GM18505 (cell line): ENCODE measurements at regions not wholly inside any gene's neighbourhood (a gene's known extent, or its start where the extent isn't known, plus 50 kb on each side); places are given as distances from the start of the nearest gene placed in this dataset.
"Not testable (repeated sequence)": the region's sequence is repeated elsewhere in the genome, so short reads cannot be mapped to it uniquely, and the experiment has no call there.

Source experiments
- ATAC-seq: cut with Tn5 transposase; IDR thresholded peaks from one replicate; pipeline ENCODE4 v1.9.1; 2021; ENCODE audit not compliant: unreplicated experiment
- POLR2A ChIP-seq: IDR thresholded peaks from 4 replicates; pipeline ENCODE4 v1.6.1; 2011; ENCODE audit warnings: borderline replicate concordance; ENCODE audit not compliant: insufficient read depth, insufficient read length; ENCODE audit errors: extremely low read depth

DNA sequence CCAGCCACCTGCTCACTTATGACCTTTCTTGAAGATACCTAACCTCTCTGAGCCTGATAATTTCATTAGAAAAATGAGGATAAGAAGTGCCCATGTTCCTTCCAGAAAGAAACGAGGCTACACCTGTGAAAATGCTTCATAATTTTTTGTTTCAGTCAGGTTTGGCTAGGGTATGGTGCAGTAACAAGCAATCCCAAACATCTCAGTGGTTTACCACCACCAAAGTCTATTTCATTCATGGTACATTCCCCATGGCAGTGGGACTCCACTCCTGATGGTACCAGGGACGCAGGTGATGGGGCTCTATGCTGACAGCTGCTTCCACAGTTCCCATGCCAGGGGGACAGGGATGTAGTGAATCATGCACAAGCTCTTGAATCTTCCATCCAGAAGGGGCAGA is 147.6 kb upstream of the CES5A start:
- no peak for ATAC-seq
- no peak for TF ChIP-seq POLR2A

DNA sequence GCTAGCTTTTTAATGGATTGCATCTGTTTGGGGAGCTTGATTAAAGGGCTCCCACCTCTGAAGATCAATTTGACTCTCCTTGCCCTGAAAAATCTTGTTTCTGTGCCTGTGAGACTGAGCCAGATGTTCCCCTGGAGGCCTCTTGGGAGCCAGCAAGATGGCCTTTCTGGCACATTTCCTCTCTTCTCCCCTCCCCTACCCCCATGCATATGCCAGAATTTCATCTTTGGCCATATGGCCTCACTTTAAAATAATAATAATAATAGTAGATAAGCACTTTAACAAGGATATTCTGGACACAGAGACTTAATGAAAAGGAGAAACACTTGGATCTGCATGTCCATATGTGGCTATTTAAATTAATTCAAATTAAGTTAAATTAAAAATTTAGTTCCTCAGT is 144.1 kb upstream of the CES5A start:
- no peak for ATAC-seq
- TF ChIP-seq POLR2A, result no peak

- ATAC-seq, result no peak
- no peak for TF ChIP-seq POLR2A
Observed at GRCh38 chr16:56013962-56014552, 138.9 kb upstream of the CES5A start.

DNA sequence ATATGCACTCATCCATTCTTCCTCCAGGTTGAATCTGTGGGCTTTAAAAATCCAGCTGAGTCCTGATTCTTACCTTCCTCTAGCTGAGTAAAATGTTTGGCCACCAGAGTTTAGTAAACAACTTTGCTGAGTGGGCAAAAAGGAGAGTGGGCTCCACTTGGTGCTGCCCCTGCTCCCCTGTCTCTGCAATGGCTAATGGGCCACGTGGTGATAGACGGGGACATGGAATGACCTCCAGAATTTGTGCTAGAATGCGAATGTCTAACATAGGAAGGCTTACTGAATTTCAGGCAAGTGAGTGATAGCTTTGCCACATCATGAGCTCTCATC is 137.3 kb upstream of the CES5A start:
- no peak for TF ChIP-seq POLR2A
- no peak for ATAC-seq

DNA sequence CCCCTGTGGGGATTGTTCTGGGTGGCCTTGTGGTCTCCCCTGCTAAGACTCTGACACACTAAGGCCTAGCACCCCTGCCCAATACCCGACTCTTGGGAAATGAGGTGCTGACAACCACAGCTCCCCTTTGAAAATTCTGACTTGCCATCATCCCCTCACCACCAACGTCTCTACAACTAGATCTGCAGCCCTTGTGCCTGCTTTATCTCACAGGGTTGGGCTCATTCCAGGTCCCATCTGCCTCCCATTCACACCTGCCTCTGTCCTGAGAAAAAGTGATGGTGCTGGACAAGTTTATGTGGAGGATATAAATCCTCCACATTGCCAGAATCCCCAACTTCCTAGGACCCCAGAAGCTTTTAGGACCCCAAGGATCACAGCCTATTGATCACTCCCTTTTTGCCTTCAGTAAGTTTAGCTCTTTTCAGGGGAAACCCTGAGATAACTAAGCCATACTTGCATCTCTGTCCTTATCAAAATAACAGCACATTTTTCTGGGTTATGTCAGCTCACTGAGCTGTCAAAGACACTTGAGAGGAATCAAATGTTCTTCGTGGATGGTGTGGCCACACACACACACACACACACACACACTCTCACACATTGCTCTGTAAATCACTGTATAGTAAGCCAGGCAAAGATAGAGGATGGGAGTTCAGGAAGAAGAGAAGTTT is 136.8 kb upstream of the CES5A start:
- no peak for TF ChIP-seq POLR2A
- ATAC-seq, result no peak

DNA sequence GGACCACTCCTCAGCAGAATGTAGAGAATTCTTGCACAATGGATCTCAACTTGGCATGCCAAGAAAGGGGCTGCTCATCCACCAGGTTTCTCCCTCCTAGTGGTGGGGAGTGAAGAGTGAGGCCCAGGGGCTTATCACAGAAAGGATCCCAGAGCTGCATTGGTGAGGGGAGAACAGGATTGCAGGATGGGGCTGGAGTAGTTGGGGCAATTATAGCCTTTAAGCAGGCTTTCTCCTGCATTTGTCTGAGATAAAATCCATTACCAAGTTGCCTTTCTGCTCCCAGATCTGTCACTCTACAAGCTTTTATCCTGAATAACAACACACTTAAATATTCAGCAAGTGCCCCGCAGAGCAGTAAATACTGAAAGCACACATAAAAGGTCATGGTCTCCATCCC is 130.8 kb upstream of the CES5A start:
- ATAC-seq, result no peak
- no peak for TF ChIP-seq POLR2A

DNA sequence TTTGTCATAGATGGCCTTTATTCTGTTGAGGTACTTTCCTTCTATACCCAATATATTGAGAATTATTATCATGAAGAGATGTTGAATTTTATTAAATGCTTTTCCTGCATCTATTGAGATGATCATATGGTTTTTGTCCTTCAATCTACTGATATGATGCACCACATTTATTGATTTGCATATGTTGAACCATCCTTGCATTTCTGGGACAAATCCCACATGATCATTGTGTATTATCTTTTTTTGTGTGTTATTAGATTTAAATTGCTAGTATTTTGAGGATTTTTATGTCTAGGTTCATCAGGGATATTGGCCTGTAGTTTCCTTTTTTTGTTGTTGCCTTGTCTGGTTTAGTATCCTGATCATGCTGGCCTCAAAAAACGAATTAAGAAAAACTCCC is 124.5 kb upstream of the CES5A start:
- no peak for ATAC-seq
- no peak for TF ChIP-seq POLR2A

- no peak for ATAC-seq
- TF ChIP-seq POLR2A, result no peak
Observed at GRCh38 chr16:55993088-55993487, 117.9 kb upstream of the CES5A start.

DNA sequence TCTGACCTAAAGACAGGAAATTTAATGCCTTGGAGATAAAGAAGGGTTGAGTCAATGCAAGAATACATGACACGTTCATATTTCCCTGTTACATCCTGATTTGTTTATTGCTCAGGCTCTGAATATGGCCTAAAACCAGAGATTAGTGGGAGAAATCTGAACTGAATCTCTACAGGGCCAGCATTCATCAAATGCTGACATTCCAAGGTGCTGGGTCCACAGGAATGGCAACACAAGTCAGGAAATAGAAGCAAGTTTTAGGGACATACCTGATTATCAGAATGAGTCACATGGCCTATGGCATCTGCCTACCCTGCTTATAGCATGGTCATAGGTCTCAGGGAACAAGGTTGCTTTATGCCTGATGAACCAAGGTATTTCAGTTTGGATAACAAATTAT is 117.4 kb upstream of the CES5A start:
- ATAC-seq, result no peak
- no peak for TF ChIP-seq POLR2A

- ATAC-seq, result no peak
- TF ChIP-seq POLR2A, result no peak
Observed at GRCh38 chr16:55991843-55992242, 116.7 kb upstream of the CES5A start.

GRCh38 chr16:55989569-55989907 is 114.4 kb upstream of the CES5A start:
- TF ChIP-seq POLR2A, result no peak
- no peak for ATAC-seq

DNA sequence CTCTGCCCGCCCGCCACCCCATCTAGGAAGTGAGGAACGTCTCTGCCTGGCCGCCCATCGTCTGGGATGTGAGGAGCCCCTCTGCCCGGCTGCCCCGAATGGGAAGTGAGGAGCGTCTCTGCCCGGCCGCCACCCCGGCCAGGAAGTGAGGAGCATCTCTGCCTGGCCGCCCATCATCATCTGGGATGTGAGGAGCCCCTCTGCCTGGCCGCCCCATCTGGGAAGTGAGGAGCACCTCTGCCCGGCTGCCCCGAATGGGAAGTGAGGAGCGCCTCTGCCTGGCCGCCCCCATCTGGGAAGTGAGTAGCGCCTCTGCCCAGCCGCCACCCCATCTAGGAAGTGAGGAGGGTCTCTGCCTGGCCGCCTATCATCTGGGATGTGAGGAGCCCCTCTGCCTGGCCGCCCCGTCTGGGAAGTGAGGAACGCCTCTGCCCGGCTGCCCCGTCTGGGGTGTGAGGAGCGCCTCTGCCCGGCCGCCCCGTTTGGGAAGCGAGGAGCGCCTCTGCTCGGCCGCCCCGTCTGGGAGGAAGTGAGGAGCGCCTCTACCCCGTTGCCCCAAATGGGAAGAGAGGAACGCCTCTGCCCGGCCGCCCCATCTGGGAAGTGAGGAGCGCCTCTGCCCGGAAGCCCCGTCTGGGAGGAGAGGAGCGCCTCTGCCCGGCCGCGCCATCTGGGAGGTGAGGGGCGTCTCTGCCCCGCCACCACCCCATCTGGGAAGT is 113.8 kb upstream of the CES5A start:
- not testable (repeated sequence) for ATAC-seq

GRCh38 chr16:55988013-55988412 is 112.8 kb upstream of the CES5A start:
- TF ChIP-seq POLR2A, result no peak
- no peak for ATAC-seq

GRCh38 chr16:55982597-55982996 is 107.4 kb upstream of the CES5A start:
- ATAC-seq, result no peak
- TF ChIP-seq POLR2A, result no peak
